Endodermal cell (in vitro differentiated cells): ENCODE measurements at regions not wholly inside any gene's neighbourhood (a gene's known extent, or its start where the extent isn't known, plus 50 kb on each side); places are given as distances from the start of the nearest gene placed in this dataset.
A peak's percentile ranks its signal among the peaks of the same experiment; 100 is the strongest.
"Not testable (repeated sequence)": the region's sequence is repeated elsewhere in the genome, so short reads cannot be mapped to it uniquely, and the experiment has no call there.

Experiments used
- DNase-seq: peaks from one replicate; pipeline ENCODE4 v3.0.0-alpha.2; 2017
- H3K27ac ChIP-seq: 2 replicates; pipeline ENCODE4 v1.5.1; 2013; ENCODE audit warnings: mild to moderate bottlenecking, low read depth, low read length, moderate library complexity
- H3K27me3 ChIP-seq: 2 replicates; pipeline ENCODE4 v1.6.1; 2013; ENCODE audit warnings: mild to moderate bottlenecking, low read length, moderate library complexity; ENCODE audit not compliant: insufficient read depth, control insufficient read depth, poor library complexity, severe bottlenecking
- H3K36me3 ChIP-seq: 2 replicates; pipeline ENCODE4 v1.7.0; 2013; ENCODE audit warnings: mild to moderate bottlenecking, low read length, moderate library complexity; ENCODE audit not compliant: control insufficient read depth, insufficient read depth
- H3K4me1 ChIP-seq: one replicate; pipeline ENCODE4 v1.7.0; 2013; ENCODE audit warnings: low read length; ENCODE audit not compliant: control insufficient read depth, insufficient read depth
- H3K4me3 ChIP-seq: 2 replicates; pipeline ENCODE4 v1.5.1; 2013; ENCODE audit warnings: mild to moderate bottlenecking, low read length, moderate library complexity
- H3K9ac ChIP-seq: 2 replicates; pipeline ENCODE4 v1.6.1; 2013; ENCODE audit warnings: mild to moderate bottlenecking, low read length, moderate library complexity; ENCODE audit not compliant: poor library complexity, severe bottlenecking; ENCODE audit errors: extremely low read depth
- H3K9me3 ChIP-seq: 2 replicates; pipeline ENCODE4 v1.6.1; 2013; ENCODE audit warnings: mild to moderate bottlenecking, low read length, moderate library complexity; ENCODE audit not compliant: control insufficient read depth
- H3K27ac Mint-ChIP-seq: 2 replicates; pipeline ENCODE4 v1.8.0; 2020; ENCODE audit warnings: mixed read lengths
- H3K27me3 Mint-ChIP-seq: 2 replicates; pipeline ENCODE4 v1.8.0; 2021; ENCODE audit warnings: mild to moderate bottlenecking, mixed read lengths; ENCODE audit not compliant: insufficient read depth
- H3K36me3 Mint-ChIP-seq: 2 replicates; pipeline ENCODE4 v1.8.0; 2020; ENCODE audit warnings: low read depth, mixed read lengths
- H3K4me1 Mint-ChIP-seq: 2 replicates; pipeline ENCODE4 v1.8.0; 2020; ENCODE audit warnings: mixed read lengths
- H3K4me3 Mint-ChIP-seq: 2 replicates; pipeline ENCODE4 v1.8.0; 2020; ENCODE audit warnings: mild to moderate bottlenecking, moderate library complexity, mixed read lengths
- H3K9me3 Mint-ChIP-seq: 2 replicates; pipeline ENCODE4 v1.8.0; 2020; ENCODE audit warnings: mild to moderate bottlenecking, mixed read lengths
- WGBS, 2 experiments: methylation state at CpG; one replicate each; pipeline versions ENCODE4 v1.1.5 to v1.1.7; 2013; ENCODE audit warnings: missing lambda C conversion rate in 2 of 2, mixed read lengths in 1 of 2; ENCODE audit not compliant: insufficient coverage in 1 of 2, insufficient read length in 1 of 2; 5-methylcytosine and 5-hydroxymethylcytosine counted together
- TF ChIP-seq, protein P1 (sequence below): fragments of 200-600 bp; sonication (generic); conservative IDR thresholded peaks from 2 replicates; pipeline ENCODE4 v1.5.0; 2021; ENCODE audit warnings: antibody characterized with exemption, mild to moderate bottlenecking

- not testable (repeated sequence) for H3K9me3 ChIP-seq, H3K27ac Mint-ChIP-seq, H3K4me3 ChIP-seq, DNase-seq, H3K27ac ChIP-seq, H3K27me3 ChIP-seq, H3K27me3 Mint-ChIP-seq, H3K9me3 Mint-ChIP-seq, H3K36me3 ChIP-seq, H3K4me3 Mint-ChIP-seq, H3K9ac ChIP-seq
- WGBS, 2 experiments, result 84 to 89% methylated on average over 8 of the region's 8 CpGs
- Mint-ChIP-seq H3K4me1 (peaks cover 28% of the 10 kb centered on the region), H3K36me3 (peaks cover 17% of the 10 kb centered on the region)
- H3K4me1 ChIP-seq, result peaks cover 13% of the 10 kb centered on the region
Observed at GRCh38 chr9:2279138-2279537, 264.0 kb downstream of the SMARCA2 start.

- H3K4me3 Mint-ChIP-seq, result no peak overlapping the region
- H3K36me3 Mint-ChIP-seq, result peaks cover 23% of the 10 kb centered on the region
- peak; percentile 94 for DNase-seq
- H3K9me3 Mint-ChIP-seq, result no peaks in the 10 kb centered on the region
- peaks cover 16% of the 10 kb centered on the region for H3K4me1 ChIP-seq
- H3K4me3 ChIP-seq, result no peak overlapping the region
- no peak overlapping the region for H3K27ac Mint-ChIP-seq
- TF ChIP-seq, protein P1, sequence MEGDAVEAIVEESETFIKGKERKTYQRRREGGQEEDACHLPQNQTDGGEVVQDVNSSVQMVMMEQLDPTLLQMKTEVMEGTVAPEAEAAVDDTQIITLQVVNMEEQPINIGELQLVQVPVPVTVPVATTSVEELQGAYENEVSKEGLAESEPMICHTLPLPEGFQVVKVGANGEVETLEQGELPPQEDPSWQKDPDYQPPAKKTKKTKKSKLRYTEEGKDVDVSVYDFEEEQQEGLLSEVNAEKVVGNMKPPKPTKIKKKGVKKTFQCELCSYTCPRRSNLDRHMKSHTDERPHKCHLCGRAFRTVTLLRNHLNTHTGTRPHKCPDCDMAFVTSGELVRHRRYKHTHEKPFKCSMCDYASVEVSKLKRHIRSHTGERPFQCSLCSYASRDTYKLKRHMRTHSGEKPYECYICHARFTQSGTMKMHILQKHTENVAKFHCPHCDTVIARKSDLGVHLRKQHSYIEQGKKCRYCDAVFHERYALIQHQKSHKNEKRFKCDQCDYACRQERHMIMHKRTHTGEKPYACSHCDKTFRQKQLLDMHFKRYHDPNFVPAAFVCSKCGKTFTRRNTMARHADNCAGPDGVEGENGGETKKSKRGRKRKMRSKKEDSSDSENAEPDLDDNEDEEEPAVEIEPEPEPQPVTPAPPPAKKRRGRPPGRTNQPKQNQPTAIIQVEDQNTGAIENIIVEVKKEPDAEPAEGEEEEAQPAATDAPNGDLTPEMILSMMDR, result no peak
- H3K27ac ChIP-seq, result peak overlapping the region; percentile 47
- H3K4me1 Mint-ChIP-seq, result peaks cover 25% of the 10 kb centered on the region
- H3K9ac ChIP-seq, result peak overlapping the region; percentile 59
- H3K27me3 ChIP-seq, result no peaks in the 10 kb centered on the region
- no peaks in the 10 kb centered on the region for H3K27me3 Mint-ChIP-seq
- H3K9me3 ChIP-seq, result peaks cover 5% of the 10 kb centered on the region
- WGBS, 2 experiments, result 2 to 14% methylated on average over 9 to 13 of the region's 13 CpGs
- H3K36me3 ChIP-seq, result no peaks in the 10 kb centered on the region
Observed at GRCh38 chr9:2281031-2281802, 266.1 kb downstream of the SMARCA2 start.

DNA sequence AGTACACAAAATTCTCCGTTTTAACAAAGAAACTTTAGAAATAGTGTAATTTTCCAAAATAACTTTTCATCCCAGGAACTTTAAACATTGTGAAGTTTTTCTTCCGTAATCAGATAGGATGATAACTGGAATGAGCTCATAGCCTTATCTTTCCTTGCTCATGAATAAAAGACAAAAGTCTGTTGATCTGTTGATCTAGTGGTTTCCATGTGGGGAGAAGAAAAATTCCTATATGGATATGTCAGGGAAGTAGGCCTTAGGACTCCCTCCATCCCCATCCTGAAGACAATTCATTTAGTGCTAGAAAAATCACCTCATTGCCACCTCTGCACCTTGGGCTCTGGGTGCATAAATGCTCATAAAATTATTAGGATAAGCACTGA, 266.6 kb downstream of the SMARCA2 start:
- Mint-ChIP-seq H3K36me3 (peaks cover 26% of the 10 kb centered on the region), H3K4me1 (peaks cover 31% of the 10 kb centered on the region), H3K27ac (no peak overlapping the region), H3K4me3 (no peak overlapping the region), H3K9me3 (no peaks in the 10 kb centered on the region), H3K27me3 (no peaks in the 10 kb centered on the region)
- DNase-seq, result no peak
- TF ChIP-seq, protein P1, result no peak
- Histone ChIP-seq H3K36me3 (no peaks in the 10 kb centered on the region), H3K9ac (peak overlapping the region; percentile 59), H3K27ac (peak overlapping the region; percentile 47), H3K4me3 (no peak overlapping the region), H3K9me3 (peaks cover 5% of the 10 kb centered on the region), H3K27me3 (no peaks in the 10 kb centered on the region), H3K4me1 (peaks cover 21% of the 10 kb centered on the region)
- 36% methylated on average over 2 of the region's 2 CpGs; no CpG with 5 or more reads in 1 of the 2 experiments for WGBS, 2 experiments
